ENCODE measurements at regions not wholly inside any gene's neighbourhood (a gene's known extent, or its start where the extent isn't known, plus 50 kb on each side); places are given as distances from the start of the nearest gene placed in this dataset.
"Not testable (repeated sequence)": the region's sequence is repeated elsewhere in the genome, so short reads cannot be mapped to it uniquely, and the experiment has no call there.

DNA sequence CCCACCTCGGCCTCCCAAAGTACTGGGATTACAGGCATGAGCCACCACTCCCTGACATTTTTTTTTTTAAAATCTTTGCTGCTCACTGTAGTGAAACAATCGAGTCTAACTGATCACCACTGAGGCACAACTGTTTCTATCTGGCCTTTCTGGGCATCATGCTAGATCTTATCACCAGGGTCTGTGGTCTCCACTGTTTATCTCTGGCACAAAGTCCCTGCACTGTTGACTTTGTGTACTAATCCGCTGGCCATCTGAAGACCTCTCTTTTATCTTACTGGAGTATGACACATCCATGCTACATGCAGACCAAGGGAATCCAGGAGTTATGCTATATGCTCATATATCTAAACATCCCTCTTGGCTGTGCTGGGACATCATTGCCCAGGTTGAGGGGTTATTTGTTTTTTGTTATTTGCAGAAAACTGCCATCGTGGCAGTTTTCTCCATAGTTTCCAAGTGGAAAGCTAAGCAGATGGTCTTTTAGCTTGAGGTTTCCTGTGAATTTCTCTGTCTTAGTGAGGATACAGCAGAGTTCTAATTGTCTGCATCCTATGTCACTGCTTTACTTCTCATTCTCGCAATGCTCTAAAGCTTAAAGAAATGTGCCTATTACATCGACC lies 456.9 kb downstream of the CCER1 start:
- no peak for DNase-seq

GRCh38 chr12:90490355-90490754 lies 464.6 kb downstream of the CCER1 start:
- DNase-seq, result no peak

DNA sequence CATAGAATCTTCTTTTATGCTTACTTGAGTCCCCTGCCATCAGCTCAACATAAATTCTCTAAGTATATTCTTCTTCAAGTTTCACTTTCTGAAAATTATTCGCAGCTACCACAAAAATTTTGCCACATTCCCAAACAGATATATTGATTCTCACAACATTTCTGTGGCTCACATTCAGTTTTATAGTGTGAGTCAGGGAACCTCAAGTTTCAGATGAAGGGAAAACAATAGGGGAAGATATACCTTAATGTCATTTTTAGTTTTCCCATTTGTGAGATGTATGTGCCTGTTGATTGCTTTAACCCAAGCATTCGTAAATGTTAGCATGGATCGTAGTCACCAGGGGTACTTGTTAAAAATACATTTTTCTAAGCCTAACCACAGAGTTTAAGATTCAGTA lies 465.8 kb downstream of the CCER1 start:
- DNase-seq, result no peak

GRCh38 chr12:90485560-90485959 lies 469.4 kb downstream of the CCER1 start:
- no peak for DNase-seq

GRCh38 chr12:90484094-90484493 lies 470.9 kb downstream of the CCER1 start:
- DNase-seq, result no peak

- DNase-seq, result no peak
Observed at GRCh38 chr12:90481748-90482147, 473.2 kb downstream of the CCER1 start.

DNA sequence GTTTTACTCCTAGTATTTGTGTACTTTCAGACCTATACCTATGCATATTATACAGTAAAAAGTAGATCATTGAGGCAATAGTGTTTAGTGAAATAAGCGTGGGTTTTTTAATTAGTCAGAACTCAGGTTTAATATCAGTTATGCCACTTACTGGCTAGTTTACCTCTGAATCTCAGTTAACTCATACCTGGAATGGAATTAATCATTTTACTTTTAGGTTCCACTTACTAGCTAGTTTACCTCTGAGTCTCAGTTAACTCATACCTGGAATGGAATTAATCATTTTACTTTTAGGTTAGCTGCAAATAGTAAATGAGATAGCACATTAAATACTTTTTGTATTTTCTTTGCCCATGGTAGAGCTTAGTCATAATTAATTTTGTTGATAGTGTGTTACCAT lies 475.7 kb downstream of the CCER1 start:
- no peak for DNase-seq

DNA sequence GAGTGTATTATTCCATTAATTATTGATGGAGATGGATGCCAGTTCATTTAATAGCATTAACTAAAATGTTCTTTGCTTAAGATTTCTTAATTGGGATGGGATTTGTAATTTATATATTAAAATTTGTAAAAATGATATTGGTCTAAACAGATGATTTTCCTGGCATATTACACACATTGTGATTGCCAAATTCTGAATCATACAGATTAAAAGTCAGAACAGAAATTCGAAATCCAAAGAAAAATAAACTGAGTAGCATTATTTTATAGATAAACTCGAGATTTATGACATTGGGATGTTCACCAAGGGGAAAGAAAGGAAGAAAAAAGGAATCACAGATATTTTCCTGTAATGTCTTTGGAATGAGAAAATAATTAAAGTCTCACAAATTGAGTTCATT lies 481.1 kb downstream of the CCER1 start:
- no peak for DNase-seq

DNA sequence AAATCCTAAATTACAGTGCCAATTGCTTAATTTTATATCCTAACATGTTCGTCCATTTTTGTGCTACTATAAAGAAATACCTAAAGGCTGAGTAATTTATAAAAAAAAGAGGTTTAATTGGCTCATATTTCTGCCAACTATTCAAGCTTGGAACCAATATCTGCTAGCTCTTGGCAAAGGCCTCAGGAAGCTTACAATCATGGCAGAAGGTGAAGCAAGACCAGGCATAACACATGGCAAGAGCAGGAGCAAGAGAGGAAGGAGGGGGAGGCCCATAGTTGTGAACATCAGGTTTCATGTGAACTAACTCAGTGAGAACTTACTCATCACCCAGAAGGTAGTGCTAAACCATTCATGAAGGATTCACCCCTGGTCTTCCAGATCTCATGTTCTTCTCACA lies 494.3 kb downstream of the CCER1 start:
- no peak for DNase-seq

DNA sequence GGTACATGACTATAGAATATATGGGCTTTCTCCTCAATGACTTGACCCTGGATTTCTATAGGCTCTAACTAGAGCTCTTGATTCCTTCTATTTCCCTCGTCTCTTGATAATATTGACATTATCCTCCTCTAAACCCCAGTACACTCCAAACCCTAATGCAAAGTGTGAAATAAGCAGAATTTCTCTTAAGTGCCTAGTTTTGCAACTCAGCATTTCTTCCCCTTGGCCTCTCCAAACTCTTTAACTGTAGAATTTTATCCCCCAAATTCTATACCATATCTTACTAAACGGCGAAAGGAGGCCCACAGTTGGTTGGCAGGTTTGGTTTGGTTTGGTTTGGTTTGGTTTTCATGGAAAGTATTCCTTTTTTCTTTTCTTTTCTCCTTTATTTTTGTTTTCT lies 498.7 kb downstream of the CCER1 start:
- DNase-seq, result no peak

DNA sequence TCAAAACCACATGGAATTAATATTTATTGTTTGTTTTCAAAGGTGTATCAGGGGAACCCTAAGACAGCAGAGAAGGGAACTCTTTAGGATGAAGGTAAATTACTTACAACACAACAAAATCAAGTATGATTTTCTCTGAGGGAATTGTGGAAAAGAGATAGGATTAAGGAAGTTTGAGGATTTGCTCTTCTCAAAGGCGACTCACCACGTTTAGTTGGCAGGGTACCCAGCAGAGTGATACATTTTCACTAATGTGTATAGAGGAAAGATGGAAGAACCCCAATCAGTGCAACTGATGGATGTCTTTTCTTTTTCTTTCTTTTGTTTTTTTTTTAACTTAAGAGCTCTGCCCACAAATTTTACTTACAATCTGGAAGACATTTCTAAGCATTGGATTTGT lies 499.2 kb downstream of the CCER1 start:
- no peak for DNase-seq

GRCh38 chr12:90449611-90450010 lies 505.4 kb downstream of the CCER1 start:
- no peak for DNase-seq

GRCh38 chr12:90443466-90443865 lies 511.5 kb downstream of the CCER1 start:
- DNase-seq, result not testable (repeated sequence)

- no peak for DNase-seq
Observed at GRCh38 chr12:90441431-90441830, 513.5 kb downstream of the CCER1 start.

DNA sequence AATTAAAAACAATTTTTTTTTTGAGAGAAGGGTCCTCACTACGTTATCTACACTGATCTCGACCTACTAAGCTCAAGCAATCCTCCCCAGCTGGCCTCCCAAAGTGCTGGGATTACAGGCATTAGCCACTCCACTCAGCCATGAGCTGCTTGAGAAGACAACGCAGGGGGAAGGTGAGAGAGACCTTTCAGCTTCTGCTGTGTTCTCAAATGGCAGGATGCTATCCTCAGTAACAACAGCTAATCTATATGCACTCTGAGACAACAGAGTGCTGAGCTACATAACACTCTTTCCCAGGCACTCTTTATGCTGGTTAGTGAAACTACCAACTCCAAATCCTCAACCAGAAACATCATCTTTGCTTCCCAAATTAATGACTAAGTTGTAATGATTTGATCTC lies 526.1 kb downstream of the CCER1 start:
- DNase-seq, result no peak

DNA sequence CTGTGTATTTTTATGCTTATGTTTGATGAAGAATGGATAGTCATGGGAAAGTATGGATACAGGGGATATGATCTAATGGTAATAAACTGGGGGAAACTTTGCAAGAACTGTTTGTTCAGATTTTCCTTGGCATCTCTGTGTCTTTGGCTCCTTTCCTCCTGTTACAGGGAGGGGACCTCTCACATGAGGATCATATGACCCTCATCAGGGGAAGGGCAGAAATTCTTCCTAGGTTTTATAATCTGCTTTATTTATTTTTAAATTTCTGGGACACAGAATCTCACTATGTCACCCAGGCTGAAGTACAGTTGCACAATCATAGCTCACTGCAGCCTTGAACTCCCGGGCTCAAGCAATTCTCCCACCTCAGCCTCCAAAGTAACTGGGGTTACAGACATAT lies 526.5 kb downstream of the CCER1 start:
- no peak for DNase-seq

- no peak for DNase-seq
Observed at GRCh38 chr12:90423965-90424364, 531.0 kb downstream of the CCER1 start.

- DNase-seq, result no peak
Observed at GRCh38 chr12:90410962-90411361, 544.0 kb downstream of the CCER1 start.

- no peak for DNase-seq
Observed at GRCh38 chr12:90407841-90408240, 547.1 kb downstream of the CCER1 start.

- no peak for DNase-seq
Observed at GRCh38 chr12:90404071-90404470, 550.9 kb downstream of the CCER1 start.

DNA sequence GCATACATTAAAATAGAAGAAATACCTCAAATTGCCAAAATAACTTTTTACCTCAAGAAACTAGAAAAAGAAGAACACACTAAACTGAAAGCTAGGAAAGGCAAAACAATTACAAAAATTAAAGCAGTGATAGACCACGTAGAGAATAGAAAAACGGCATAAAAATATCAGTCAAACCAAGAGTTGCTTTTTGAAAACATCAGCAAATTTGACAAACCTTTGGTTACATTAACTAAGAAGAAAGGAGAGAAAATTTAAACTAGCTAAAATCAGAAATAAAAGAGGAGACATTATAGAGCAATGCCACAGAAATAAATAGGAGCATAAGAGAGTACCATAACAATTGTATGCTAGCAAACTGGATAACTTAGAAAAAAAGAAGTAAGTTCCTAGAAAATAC lies 553.8 kb downstream of the CCER1 start:
- no peak for DNase-seq

GRCh38 chr12:90399357-90399756 lies 555.6 kb downstream of the CCER1 start:
- DNase-seq, result no peak

DNA sequence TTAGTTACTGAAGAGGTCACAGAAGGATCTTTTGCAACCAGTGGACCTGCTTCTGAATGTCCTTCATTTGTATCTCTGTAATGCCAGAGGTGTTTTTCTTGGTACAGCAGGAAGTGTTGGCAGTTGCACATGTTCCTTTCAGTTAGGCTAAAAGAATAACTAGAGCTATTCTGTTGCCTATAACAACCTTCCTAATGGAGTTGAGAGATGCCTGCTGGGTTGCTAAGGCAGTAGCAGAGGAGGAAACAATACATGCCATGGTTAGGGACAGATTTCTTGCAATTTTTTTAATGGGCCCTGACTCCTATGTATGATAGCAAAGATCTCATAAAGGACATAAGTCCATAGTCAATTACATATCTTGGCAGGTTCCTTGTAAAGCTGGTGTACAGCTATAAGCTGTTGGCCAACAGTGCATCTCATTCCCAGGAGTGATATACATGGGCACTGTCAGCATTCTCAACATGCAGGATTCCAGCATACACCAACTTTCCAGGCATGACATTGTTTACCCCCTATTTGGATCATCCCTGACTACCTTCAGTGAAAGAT lies 556.6 kb downstream of the CCER1 start:
- no peak for DNase-seq

GRCh38 chr12:90396556-90396955 lies 558.4 kb downstream of the CCER1 start:
- DNase-seq, result no peak

DNA sequence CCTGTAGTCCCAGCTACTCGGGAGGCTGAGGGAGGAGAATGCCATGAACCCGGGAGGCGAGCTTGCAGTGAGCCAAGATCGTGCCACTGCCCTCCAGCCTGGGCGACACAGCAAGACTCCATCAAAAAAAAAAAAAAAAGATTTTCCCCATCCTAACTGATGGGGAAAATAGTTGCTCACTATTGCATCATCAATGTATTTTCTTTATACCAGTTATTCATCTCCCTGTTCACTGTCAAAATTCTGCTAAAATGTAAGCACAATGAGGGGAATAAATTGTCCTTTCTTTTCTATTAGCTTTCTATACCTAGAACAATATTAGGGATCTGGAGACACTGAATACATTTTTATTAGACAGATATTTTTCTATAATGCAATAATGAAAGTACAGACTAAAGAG lies 561.3 kb downstream of the CCER1 start:
- no peak for DNase-seq
